GM12891 (cell line): ENCODE measurements at regions not wholly inside any gene's neighbourhood (a gene's known extent, or its start where the extent isn't known, plus 50 kb on each side); places are given as distances from the start of the nearest gene placed in this dataset.

Experiments used
- POLR2A ChIP-seq: IDR thresholded peaks from 2 replicates; pipeline ENCODE4 v1.6.1; 2011; ENCODE audit warnings: low read depth, low read length, control low read depth
- POLR2AphosphoS5 ChIP-seq: IDR thresholded peaks from 2 replicates; pipeline ENCODE4 v1.6.1; 2011; ENCODE audit warnings: low read depth, low read length, control low read depth
- POU2F2 ChIP-seq: IDR thresholded peaks from 2 replicates; pipeline ENCODE4 v1.6.1; 2011; ENCODE audit warnings: low read depth, mild to moderate bottlenecking, control low read depth, low read length, moderate library complexity
- SPI1 ChIP-seq: IDR thresholded peaks from 2 replicates; pipeline ENCODE4 v1.6.1; 2011; ENCODE audit warnings: low read depth, low read length, control low read depth
- TAF1 ChIP-seq: IDR thresholded peaks from 2 replicates; pipeline ENCODE4 v1.6.1; 2011; ENCODE audit warnings: low read depth, low read length, control low read depth

- TF ChIP-seq POLR2A (no peak), POLR2AphosphoS5 (no peak), TAF1 (no peak), SPI1 (no peak), POU2F2 (no peak)
Observed at GRCh38 chr20:19928328-19929011, 88.7 kb upstream of the NAA20 start.
